Ectodermal cell (in vitro differentiated cells): ENCODE measurements at regions not wholly inside any gene's neighbourhood (a gene's known extent, or its start where the extent isn't known, plus 50 kb on each side); places are given as distances from the start of the nearest gene placed in this dataset.

Experiments
- H3K27ac ChIP-seq: 2 replicates; pipeline ENCODE4 v1.7.0; 2013; ENCODE audit warnings: mild to moderate bottlenecking, low read depth, low read length; ENCODE audit not compliant: insufficient read depth, poor library complexity, severe bottlenecking
- H3K27me3 ChIP-seq: 2 replicates; pipeline ENCODE4 v1.7.0; 2013; ENCODE audit warnings: mild to moderate bottlenecking, low read length; ENCODE audit not compliant: insufficient read depth, control insufficient read depth, poor library complexity, severe bottlenecking
- H3K36me3 ChIP-seq: one replicate; pipeline ENCODE4 v1.7.0; 2013; ENCODE audit warnings: low read length; ENCODE audit not compliant: control insufficient read depth, insufficient read depth
- H3K4me1 ChIP-seq: one replicate; pipeline ENCODE4 v1.7.0; 2013; ENCODE audit warnings: low read length; ENCODE audit not compliant: control insufficient read depth, insufficient read depth
- H3K4me3 ChIP-seq: 2 replicates; pipeline ENCODE4 v1.7.0; 2013; ENCODE audit warnings: low read depth, low read length, control low read depth; ENCODE audit not compliant: insufficient read depth
- H3K9me3 ChIP-seq: 2 replicates; pipeline ENCODE4 v1.7.0; 2013; ENCODE audit warnings: mild to moderate bottlenecking, low read length, moderate library complexity; ENCODE audit not compliant: control insufficient read depth
- WGBS, 2 experiments: methylation state at CpG; one replicate each; pipeline ENCODE4 v1.1.7; 2013; ENCODE audit warnings: missing lambda C conversion rate in 2 of 2; 5-methylcytosine and 5-hydroxymethylcytosine counted together

DNA sequence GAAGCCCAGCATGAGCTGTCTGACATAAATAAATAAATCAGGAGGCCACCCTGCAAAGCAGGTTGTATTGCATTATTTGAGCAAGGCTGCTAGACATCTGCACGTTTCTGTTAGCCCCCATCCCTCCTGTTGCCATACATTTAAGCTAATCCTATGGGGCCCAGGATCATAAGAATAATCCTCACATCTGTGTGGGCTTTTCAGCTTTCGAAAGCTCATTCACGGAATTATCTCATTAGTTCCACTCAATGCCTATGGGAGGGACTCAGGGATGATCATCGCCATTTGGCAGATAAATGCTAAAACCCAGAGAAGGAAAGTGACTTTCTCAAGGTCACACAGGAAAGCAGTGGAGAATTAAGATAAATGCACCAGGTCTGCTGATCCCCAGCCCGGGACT is 123.4 kb downstream of the TLE3 start:
- H3K27me3 ChIP-seq = no peaks in the 10 kb centered on the region

DNA sequence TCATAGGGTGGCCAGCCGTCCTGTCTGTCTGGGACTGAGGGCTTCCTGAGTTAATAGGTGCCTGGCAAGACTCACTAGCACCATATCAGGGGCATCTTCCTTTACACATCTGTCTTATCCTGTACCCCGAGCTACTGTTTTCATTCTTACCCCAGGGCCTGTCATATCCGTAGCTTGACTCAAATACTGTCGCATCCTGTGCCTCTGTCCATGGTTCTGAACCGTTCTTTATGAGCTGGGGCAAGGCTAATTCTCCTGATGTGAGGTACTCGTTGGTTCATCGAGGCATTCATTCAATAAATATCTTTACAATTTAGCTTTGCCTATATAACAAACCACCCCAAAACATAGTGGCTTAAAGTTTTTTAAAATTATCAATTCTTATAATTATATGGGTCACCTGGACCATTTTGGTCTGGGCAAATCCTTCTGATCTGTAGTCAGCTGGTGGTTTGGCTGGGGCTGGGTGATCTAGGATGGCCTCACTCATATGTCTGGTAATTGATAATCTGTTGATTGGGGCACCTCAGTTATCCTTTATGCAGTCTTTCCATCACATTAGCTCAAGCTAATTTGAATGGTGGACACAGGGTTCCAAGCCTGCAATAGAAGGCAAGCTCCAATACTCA is 121.2 kb downstream of the TLE3 start:
- Histone ChIP-seq H3K36me3 (no peaks in the 10 kb centered on the region), H3K9me3 (no peaks in the 10 kb centered on the region), H3K4me1 (peaks cover 13% of the 10 kb centered on the region), H3K4me3 (no peak overlapping the region), H3K27me3 (no peaks in the 10 kb centered on the region), H3K27ac (no peak overlapping the region)
- 43 to 44% methylated on average over 7 of the region's 7 CpGs for WGBS, 2 experiments

More for the DNA sequence above, 123.4 kb downstream of the TLE3 start:
- no peak overlapping the region for H3K4me3 ChIP-seq
- WGBS, 2 experiments = 71 to 72% methylated on average over 5 of the region's 5 CpGs
- H3K36me3 ChIP-seq = no peaks in the 10 kb centered on the region
- no peak overlapping the region for H3K27ac ChIP-seq
- peaks cover 12% of the 10 kb centered on the region for H3K4me1 ChIP-seq
- no peaks in the 10 kb centered on the region for H3K9me3 ChIP-seq

DNA sequence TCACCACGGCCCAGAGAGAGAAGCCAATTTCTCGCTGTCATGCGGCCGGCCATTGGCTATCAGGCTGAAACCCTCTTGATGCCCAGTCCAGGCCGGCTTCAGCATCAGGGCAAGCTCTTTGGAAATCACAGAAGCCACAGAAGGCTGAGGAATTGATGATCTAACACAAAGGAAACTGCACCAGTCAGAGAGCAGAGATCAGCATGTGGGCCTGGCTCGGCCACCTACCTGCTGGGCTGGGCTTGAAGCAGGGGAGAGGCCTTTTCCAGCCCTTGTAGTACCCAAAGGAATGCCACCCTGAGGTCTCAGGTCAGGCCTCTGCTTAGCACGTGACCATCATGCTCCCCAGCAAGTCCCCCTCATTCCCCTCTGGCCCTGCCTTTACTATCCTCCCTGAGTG is 119.1 kb downstream of the TLE3 start:
- Histone ChIP-seq H3K27ac (no peak overlapping the region), H3K27me3 (no peaks in the 10 kb centered on the region), H3K36me3 (no peaks in the 10 kb centered on the region), H3K4me3 (no peak overlapping the region), H3K4me1 (peaks cover 9% of the 10 kb centered on the region), H3K9me3 (no peaks in the 10 kb centered on the region)
- WGBS, 2 experiments = 66 to 71% methylated on average over 7 of the region's 7 CpGs

DNA sequence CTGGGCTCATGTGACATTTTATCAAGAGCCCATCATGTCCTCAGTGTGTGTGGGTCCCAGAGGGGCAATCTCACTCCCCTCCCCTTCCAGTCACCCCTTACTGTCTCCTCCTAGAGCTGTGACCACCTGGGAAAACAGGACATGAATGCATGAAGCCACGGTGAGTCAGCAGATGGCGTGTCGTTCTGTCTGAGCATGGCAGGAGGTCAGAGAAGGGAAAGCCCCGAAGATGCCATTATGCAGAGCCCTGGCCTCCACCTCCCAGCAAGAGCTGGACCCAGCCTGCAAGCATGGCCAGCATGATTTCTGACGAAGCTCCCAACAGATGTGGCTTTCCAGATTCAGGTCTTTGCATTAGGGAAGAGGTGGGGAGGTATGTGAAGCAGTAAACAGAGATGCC is 118.5 kb downstream of the TLE3 start:
- peaks cover 9% of the 10 kb centered on the region for H3K4me1 ChIP-seq
- H3K4me3 ChIP-seq = no peak overlapping the region
- no peaks in the 10 kb centered on the region for H3K36me3 ChIP-seq
- 32 to 37% methylated on average over 5 of the region's 5 CpGs for WGBS, 2 experiments
- no peak overlapping the region for H3K27ac ChIP-seq
- no peaks in the 10 kb centered on the region for H3K9me3 ChIP-seq
- H3K27me3 ChIP-seq = no peaks in the 10 kb centered on the region

DNA sequence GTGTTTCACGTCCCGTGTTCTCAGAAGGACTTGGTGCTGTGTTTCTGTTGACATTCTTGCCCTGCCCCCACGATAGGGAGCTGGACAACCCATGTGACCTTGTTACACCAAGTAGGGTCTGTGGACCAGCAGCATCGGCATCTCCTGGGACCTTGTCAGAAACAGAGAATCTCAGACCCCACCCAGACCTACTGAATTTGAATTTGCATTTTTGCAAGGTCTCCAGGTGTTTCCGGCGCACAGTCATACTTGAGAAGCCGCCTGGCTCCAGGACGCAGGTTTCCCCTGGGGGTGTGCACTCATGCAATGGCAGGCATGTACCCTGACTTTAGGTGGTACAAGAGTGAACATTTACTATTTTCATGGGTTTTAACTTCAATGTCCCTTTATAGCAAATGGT is 117.9 kb downstream of the TLE3 start:
- no peaks in the 10 kb centered on the region for H3K36me3 ChIP-seq
- no peaks in the 10 kb centered on the region for H3K27me3 ChIP-seq
- WGBS, 2 experiments = 94% methylated on average over 8 of the region's 8 CpGs

DNA sequence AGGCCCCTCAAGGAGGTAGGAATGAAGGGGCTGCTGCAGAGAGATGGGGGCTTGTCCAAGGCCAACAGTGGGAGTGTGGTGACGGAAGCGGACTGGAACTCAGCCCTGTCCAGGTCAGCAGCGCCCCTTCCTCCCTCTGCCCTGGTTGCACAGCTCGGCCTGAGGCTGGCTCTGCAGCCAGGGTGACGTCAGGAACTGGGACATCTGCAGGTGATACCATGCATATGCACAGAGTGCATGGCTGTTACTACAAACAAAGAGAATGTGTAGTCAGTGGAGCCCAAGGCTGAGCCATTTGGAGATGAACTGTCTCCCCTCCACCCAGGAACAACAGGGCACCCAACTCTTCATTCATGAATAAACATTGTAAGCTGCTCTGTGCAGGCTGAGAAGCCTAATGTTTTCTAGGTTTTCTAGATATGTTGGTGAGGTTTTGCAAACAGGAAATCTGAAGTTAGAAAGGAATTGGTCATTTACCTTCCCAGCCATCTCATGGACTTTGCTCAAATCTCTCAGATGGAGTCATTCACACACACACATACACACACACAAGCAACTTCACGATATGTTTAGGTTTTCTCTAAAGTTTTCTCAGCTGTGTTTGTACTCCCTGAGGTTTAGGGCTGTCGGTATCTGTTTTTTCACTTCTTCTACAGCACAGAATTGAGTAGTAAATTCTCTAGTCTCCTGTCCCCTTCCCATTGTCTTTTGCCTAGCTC is 117.2 kb downstream of the TLE3 start:
- H3K27ac ChIP-seq = no peak overlapping the region
- no peak overlapping the region for H3K4me3 ChIP-seq
- H3K4me1 ChIP-seq = peaks cover 9% of the 10 kb centered on the region
- WGBS, 2 experiments = 91% methylated on average over 7 of the region's 7 CpGs
- H3K36me3 ChIP-seq = no peaks in the 10 kb centered on the region
- H3K27me3 ChIP-seq = no peaks in the 10 kb centered on the region
- no peaks in the 10 kb centered on the region for H3K9me3 ChIP-seq

More for the DNA sequence above, 117.9 kb downstream of the TLE3 start:
- Histone ChIP-seq H3K4me1 (peaks cover 9% of the 10 kb centered on the region), H3K27ac (no peak overlapping the region), H3K9me3 (no peaks in the 10 kb centered on the region), H3K4me3 (no peak overlapping the region)

DNA sequence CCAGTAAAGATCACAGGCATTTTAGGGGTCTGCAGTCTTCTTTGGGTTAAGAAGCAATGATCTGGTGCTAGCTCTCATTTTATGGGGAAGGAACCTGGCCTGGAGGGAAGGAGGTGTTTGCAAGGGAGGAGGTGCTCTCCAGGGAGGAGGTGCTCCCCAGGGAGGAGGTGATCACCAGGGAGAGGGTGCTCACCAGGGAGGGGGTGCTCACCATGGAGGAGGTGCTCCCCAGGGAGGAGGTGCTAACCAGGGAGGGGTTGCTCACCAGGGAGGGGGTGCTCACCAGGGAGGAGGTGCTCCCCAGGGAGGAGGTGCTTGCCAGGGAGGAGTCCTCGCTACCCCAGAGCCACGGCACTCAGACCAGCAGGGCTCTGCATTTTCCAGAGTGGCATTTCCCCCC is 115.7 kb downstream of the TLE3 start:
- Histone ChIP-seq H3K9me3 (no peaks in the 10 kb centered on the region), H3K27ac (no peak overlapping the region), H3K4me3 (no peak overlapping the region), H3K36me3 (no peaks in the 10 kb centered on the region), H3K27me3 (no peaks in the 10 kb centered on the region), H3K4me1 (peaks cover 9% of the 10 kb centered on the region)
- 92 to 93% methylated on average over 2 of the region's 2 CpGs for WGBS, 2 experiments

DNA sequence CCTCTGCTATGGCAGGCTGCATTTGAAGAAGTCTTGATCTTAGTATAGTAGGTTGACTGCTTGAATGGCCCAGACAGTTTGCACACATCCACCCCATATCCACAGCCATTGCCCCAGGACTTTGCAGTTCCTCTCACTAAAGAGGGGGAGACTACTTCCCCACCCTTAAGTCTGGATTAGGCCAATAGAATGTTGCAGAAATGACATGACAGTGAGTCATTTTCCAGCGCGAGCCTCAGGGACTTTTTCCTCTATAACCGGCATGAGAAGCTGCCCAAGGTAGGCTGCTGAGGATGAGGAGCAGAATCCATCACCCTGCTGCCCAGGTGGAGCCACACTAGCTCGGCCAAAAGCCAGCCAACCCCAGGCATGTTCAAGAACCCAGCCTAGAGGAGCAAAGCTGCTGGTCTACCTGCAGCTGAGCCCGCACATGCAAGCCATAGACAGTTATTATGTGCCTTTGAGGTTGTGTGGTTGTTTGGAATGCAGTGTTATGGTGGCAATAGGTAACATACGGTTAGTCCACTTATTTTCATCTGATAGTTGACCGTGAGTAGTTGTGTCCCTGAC is 113.9 kb downstream of the TLE3 start:
- peaks cover 11% of the 10 kb centered on the region for H3K4me1 ChIP-seq
- no peaks in the 10 kb centered on the region for H3K36me3 ChIP-seq
- no peaks in the 10 kb centered on the region for H3K27me3 ChIP-seq
- H3K27ac ChIP-seq = no peak overlapping the region
- H3K9me3 ChIP-seq = no peaks in the 10 kb centered on the region
- 91 to 92% methylated on average over 7 of the region's 7 CpGs for WGBS, 2 experiments
- no peak overlapping the region for H3K4me3 ChIP-seq

DNA sequence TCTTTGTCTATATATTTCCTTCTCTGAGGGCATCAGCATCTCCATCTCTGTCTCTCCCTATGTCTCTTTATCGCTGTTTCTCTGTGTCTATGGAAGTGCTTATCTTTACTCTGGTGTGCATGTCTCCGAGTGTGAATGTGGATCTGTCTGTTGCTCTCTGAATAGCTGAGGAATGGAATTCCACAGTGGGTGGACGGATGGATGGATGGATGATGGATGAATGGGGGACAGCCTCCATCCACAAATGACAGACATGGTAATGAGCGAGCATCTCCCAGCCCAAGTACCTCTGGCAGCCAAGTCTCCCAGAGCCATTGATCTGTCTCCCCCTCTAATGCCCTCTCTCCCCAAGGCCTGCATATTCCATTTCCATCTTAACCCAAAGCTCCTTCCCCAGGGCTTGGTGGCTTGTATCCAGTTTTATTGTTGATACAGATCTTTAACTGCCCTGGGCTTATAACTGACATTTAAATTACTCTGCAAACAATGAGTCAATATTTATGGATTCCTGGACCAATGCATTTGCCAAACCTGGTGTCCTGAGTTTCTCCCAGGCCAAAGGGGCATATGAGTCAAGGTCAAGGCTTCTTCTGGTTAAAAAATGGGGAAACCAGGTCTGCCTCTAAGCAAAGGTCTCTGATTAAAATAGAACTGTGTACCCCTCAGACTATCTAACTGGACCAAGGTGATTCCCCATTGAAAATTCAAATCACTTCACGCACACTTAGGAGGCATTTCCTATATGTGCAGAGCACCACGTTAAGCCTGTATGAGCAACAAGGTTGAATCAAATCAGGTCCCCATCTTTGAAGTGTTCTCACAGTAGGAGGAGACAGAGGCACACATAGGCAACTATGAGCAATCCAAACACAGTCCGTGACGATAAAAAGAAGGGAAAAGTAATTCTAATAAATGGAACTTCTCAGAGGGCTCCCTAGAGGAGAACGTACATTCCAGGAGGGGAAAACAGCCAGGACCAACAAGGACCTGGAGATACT is 109.9 kb downstream of the TLE3 start:
- no peak overlapping the region for H3K4me3 ChIP-seq
- H3K4me1 ChIP-seq = peaks cover 25% of the 10 kb centered on the region
- H3K36me3 ChIP-seq = no peaks in the 10 kb centered on the region
- no peak overlapping the region for H3K27ac ChIP-seq
- H3K9me3 ChIP-seq = no peaks in the 10 kb centered on the region
- 92 to 93% methylated on average over 9 of the region's 9 CpGs for WGBS, 2 experiments
- no peaks in the 10 kb centered on the region for H3K27me3 ChIP-seq
